ENCODE measurements at regions not wholly inside any gene's neighbourhood (a gene's known extent, or its start where the extent isn't known, plus 50 kb on each side); places are given as distances from the start of the nearest gene placed in this dataset.
"Not testable (repeated sequence)": the region's sequence is repeated elsewhere in the genome, so short reads cannot be mapped to it uniquely, and the experiment has no call there.

DNA sequence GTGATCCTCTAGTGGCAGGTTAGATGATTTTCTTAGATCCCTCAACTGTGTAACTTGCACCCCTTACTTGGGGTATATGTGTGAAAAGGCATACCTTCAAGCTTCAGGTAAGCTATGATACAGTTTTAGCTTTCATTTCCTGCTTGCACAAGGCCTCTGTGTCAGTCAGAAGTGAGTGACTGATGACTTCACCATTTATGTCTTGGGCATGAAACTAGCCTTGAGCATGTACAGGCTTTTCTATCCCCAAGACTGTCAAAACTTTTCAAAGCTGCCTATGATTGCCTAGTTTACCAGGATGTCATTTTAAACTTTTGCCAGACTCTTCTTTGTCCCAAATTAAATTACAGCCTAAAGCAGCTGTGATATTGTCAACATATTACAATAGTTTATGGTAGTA lies 286.1 kb upstream of the CNTN5 start:
- DNase-seq, result no peak

DNA sequence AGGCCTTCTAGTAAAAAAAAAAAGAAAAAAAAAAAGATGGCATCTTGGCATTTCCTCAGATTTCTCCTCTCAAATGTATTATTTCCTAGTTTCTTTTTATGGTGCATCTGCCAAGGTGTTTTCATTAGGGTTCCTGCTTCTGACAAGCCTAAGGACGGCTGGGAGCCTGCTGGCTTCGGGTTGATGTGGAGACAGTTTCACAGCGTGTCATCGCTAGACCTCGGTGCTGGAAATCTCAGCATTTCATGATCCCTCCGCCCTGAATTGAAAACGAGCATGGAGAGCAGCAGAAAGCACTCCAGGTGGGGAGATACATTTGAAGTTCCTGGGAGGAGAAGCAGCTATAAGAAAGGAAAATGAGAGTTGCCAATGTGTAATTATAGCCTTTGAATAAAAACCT lies 283.9 kb upstream of the CNTN5 start:
- no peak for DNase-seq

GRCh38 chr11:98740321-98740720 lies 280.4 kb upstream of the CNTN5 start:
- DNase-seq, result no peak

GRCh38 chr11:98763446-98763845 lies 257.3 kb upstream of the CNTN5 start:
- not testable (repeated sequence) for DNase-seq

DNA sequence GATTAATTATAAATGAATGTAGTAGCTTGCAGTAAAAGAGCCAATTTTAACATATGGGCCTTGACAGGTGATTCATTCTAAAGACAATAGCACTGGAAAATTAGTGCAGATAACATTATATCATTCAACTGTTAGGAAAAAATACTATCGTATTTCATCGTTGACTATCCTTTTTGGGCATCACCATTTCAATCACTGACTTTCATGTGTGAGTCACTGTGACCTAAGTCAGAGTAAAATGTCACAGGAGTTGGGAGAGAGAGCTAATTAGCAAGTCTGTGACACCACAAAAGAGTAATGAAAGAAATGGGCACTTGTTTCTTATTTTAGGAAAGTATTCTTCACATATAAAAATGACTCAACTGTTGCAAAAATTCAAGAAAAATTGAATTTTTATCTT lies 253.8 kb upstream of the CNTN5 start:
- no peak for DNase-seq

GRCh38 chr11:98770046-98770445 lies 250.7 kb upstream of the CNTN5 start:
- DNase-seq, result not testable (repeated sequence)

DNA sequence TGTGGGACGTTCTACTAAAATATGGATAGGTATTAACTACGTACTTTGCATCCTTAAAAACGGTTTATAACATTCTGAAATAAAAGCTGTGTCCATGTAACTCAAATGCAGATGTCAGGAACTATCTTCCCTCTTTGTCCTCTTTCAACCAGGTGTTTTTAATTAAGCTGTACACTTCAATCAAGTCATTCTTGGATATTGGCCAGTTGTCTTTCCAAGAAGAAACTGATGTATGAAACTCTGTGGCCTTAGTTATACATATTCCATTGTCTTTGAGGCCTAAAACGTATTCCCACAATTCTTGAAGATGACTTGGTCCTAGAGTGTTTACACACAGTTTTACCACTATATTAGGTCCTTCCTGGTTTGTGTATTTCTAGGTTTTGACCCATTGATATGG lies 249.0 kb upstream of the CNTN5 start:
- no peak for DNase-seq

- no peak for DNase-seq
Observed at GRCh38 chr11:98772893-98773292, 247.9 kb upstream of the CNTN5 start.

DNA sequence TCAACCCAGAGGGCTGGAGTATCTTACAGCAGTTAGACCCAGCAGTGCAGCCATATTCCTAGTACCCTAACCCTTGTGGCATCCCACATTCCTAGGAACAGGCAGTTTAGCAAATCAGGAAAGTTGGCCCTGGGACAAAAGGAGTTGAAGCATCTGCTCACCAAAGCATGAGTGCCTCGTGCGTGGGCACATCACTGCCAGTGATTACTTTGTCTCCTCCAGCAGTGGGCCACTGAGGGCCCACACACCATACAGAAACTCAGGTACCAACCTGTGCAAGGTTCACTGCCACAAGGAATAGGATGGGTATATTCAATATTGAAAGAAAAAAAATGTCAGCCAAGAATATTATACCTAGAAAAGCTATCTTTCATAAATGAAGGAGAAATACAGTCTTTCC lies 227.5 kb upstream of the CNTN5 start:
- no peak for DNase-seq

DNA sequence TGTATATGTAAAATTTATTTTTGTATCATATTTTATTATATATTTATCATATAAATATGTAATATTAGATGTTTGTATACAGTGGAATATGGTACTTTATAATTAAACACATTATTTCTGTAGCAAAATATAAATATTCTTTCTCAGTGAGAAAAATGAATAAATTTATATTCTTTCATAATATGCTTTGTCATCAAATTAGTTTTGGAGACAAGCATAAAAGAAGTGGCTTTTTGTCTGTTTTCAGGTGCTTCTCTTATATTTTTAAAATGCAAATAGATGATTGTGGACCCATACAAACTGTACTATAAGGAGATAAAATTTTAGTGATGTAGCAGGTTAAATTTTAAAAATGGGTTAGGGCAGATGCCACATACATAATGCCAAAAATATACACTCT lies 222.4 kb upstream of the CNTN5 start:
- no peak for DNase-seq

DNA sequence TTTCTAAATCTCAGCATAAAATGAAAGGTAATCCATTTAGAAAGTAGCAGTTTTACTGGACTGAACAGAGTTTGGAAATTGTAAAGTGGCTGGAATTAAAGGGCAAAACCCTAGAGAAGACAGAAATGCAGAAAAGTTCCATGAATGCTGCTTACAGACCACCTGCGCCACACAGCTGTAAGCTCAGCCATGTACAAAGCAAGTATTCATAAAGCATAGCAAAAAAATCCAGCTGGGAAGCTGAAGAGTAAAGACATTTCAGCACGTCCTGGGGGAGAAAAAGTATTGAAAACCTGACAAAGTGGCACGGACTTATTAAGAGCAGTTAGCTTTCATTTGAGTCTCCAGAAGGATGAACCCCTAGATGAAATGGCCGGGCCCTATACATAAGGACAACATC lies 220.1 kb upstream of the CNTN5 start:
- DNase-seq, result no peak

GRCh38 chr11:98828986-98829708 lies 191.6 kb upstream of the CNTN5 start:
- DNase-seq, result no peak

GRCh38 chr11:98829971-98830370 lies 190.8 kb upstream of the CNTN5 start:
- no peak for DNase-seq

DNA sequence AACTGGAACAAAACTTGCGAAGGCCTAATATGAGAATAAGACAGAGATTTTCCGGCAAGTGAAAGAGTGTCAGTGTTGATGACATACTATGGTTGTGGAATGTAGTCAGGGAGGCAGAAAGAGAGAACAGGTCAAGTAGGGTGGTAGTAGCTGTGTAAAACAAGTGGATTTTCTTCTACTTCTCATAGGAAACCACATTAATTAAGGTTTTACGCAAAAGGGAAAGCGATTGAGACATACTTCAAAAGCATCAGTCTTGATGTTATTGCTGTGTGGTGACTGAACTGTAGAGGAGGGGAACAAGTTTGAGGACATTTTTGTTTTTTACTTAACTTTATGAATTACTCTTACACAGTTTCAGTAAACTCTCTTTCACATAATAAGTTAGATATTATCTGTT lies 186.0 kb upstream of the CNTN5 start:
- DNase-seq, result no peak

DNA sequence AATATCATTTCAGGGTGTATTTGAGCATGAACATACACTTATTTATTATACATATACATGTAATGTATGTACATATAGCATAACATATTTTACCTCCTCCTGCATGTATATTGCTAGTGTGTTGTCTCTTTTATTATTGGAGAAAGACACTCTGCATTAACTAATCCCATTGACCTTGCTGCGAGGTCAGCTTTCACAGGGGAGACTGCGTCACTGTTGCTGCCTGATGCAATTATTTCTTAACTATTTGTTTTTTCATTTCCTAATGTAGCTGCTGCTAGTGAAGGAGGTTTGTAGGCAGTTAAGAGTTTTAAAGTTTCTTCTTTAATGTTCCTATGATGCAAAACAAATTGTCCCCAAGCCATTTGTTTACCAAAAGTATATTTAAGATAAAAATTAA lies 185.4 kb upstream of the CNTN5 start:
- DNase-seq, result no peak

DNA sequence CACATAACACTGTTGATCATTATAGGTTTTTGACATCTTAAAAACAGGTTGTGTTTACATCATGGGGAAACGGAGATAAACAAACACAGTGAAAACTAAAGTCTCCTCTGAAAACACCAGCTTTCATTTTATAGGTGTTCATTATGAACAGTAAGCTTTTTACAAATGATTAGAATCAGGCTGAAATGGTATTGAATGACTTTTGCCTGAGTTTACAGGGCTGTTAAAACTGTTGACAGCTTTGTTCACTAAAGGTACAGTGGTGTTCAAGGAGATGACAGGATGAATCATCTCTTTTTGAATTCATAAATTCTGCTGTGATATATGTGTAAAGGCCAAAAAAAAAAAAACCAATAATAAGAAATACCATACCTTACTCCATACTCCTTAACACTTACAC lies 184.6 kb upstream of the CNTN5 start:
- DNase-seq, result no peak

DNA sequence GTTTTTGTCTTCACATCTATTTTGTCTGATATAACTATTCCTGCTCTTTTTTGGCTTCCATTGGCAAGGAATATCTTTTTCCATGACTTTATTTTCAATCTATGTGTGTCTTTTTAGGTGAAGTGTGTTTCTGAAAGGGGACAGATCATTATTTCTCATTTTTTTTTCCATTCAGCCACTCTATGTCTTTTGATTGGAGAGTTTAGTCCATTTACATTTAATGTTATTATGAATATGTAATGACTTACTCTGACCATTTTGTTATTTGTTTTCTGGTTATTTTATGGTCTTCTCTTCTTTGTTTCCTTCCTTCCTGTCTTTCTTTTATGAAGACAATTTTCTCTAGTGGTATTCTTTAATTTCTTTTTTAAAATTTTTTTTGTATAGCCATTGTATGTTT lies 178.6 kb upstream of the CNTN5 start:
- DNase-seq, result no peak

- DNase-seq, result no peak
Observed at GRCh38 chr11:98862169-98862568, 158.6 kb upstream of the CNTN5 start.

DNA sequence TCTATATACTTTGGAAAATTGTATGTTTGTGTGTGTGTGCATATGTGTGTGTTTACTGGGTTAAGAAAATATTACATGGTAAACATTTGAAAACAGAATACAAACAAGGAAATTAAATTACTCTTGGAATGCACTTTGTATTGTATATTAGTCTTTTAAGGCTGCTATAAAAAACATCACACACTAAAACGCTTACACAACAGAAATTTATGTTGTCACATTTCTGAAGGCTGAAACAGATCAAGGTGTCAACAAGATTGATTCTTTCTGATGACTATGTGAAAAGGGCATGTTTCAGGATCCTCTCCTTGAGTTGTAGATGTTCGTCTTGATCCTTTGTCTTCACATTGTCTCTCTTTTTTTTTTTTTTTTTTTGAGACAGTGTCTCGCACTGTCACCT lies 149.1 kb upstream of the CNTN5 start:
- no peak for DNase-seq

- DNase-seq, result no peak
Observed at GRCh38 chr11:98874050-98874449, 146.7 kb upstream of the CNTN5 start.

GRCh38 chr11:98895936-98896335 lies 124.8 kb upstream of the CNTN5 start:
- DNase-seq, result no peak

- DNase-seq, result no peak
Observed at GRCh38 chr11:98940913-98941312, 79.8 kb upstream of the CNTN5 start.

DNA sequence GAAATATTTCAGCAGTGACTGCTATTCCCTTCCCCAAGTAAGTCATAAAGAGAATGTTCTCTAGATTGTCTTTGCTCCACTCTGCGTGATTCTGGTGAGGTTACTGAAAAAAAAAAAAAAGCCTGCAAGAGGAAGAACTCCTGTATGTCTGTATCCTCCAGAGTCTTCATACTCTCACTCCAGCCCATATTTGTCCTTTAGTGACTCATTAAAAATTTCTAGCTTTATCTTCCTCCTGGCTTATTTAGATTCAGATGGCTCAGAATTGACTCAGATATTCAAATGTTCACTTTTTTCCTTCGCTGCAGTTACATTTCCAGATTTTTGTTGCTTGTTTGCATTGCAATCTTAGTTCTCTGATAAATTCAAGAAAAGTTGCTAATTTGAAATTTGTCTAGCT lies 76.3 kb upstream of the CNTN5 start:
- no peak for DNase-seq

- DNase-seq, result no peak
Observed at GRCh38 chr11:98952107-98952506, 68.6 kb upstream of the CNTN5 start.

DNA sequence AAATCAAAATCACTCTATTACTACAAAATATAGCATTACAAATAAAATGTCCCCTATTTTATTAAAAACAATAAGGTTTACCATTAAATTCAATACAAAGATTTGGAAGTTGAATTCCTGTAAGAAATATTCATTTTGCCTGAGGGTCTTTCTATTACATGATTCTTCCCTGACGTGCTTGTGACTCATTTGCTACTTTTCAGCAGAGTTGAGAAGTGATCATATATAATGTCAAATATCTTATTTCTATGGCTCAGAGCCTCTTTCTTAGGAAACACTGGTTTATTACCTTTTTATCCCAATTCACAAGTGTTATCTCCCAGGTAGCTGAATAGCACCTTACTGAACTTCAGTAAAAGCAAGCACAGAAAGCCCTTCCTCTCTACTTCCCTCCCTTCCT lies 65.2 kb upstream of the CNTN5 start:
- DNase-seq, result no peak
